SK-N-MC (cell line): ENCODE measurements at regions not wholly inside any gene's neighbourhood (a gene's known extent, or its start where the extent isn't known, plus 50 kb on each side); places are given as distances from the start of the nearest gene placed in this dataset.

Experiments used
- EZH2 ChIP-seq: fragments of 200-600 bp; sonication (generic); IDR thresholded peaks from one replicate; pipeline ENCODE4 v1.6.1; 2017; ENCODE audit warnings: antibody characterized with exemption
- POLR2AphosphoS5 ChIP-seq: IDR thresholded peaks from 2 replicates; pipeline ENCODE4 v1.6.1; 2012; ENCODE audit warnings: mild to moderate bottlenecking, low read depth, low read length, borderline replicate concordance

DNA sequence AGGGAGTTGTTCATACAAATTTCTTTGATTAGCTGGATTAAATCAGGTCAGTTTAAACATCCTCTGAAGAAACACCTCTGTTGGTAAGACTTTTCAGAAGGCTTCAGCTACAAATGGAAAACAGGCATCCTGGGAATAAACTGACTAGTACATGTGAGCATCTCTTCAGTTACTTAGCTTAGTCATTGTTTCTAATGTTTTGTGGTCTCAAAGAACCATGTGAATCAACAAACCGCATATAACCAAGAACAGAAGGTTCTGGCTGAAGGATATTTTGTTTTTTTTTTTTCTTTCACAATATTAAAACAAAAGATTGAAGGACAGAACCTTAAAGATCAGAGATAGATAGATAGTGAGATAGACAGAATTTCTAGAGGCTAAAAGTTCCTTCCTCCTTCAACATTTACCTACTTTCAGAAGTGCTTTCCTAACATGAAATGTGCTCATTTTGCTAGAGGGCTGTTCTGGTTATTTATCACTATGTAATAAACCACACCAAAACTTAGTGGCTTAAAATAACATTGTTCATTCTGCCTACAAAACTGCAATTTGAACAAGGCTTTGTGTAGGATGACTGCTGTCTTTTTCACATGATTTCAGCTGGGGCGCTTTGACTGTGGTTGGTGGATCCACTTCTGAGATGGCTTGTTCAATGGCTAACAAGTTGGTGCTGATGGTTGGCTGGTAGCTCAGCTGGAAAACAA lies 119.8 kb upstream of the PTGFR start:
- TF ChIP-seq EZH2 = no peak
- no peak for TF ChIP-seq POLR2AphosphoS5
